B cell (primary cell): ENCODE measurements at regions not wholly inside any gene's neighbourhood (a gene's known extent, or its start where the extent isn't known, plus 50 kb on each side); places are given as distances from the start of the nearest gene placed in this dataset.

Source experiments
- ATAC-seq: fragments of 200-7000 bp; cut with Tn5 transposase; one replicate; pipeline ENCODE4 v1.10.0; 2021; ENCODE audit warnings: low read depth, mild to moderate bottlenecking, moderate number of reproducible peaks, moderate library complexity
- CTCF ChIA-PET: fragments of 350-600 bp; sonication (Branson Sonifier 250); formaldehyde crosslinking; loops from one replicate; lab custom pipeline; 2021; ENCODE audit warnings: antibody characterized with exemption, inconsistent platforms; lab: Charles Lee
- POLR2A ChIA-PET: fragments of 350-600 bp; sonication (Branson Sonifier 250); formaldehyde crosslinking; loops from one replicate; lab custom pipeline; 2021; ENCODE audit warnings: antibody characterized with exemption; lab: Charles Lee
- DNase-seq: peaks from one replicate; pipeline ENCODE4 v3.0.0; 2013
- H2AFZ ChIP-seq: 2 replicates; pipeline ENCODE4 v1.6.1; 2012; ENCODE audit warnings: mild to moderate bottlenecking, low read depth, low read length; ENCODE audit not compliant: insufficient read depth, poor library complexity, severe bottlenecking
- H3K27ac ChIP-seq, 2 donors: 1 replicate in 1 of 2; 2 replicates in 1 of 2; pipeline ENCODE4 v1.5.1; 2012 to 2013; ENCODE audit warnings: low read length in 2 of 2, mild to moderate bottlenecking in 2 of 2, moderate library complexity in 1 of 2
- H3K27me3 ChIP-seq, 4 experiments: fragments of 200-600 bp in 1 of 4; sonication (generic) in 1 of 4; replicated peaks in 1 of 4; 1 replicate in 2 of 4; 2 replicates in 2 of 4; pipeline versions ENCODE4 v1.6.1 to v1.7.0; 2013 to 2016; ENCODE audit warnings: low read length in 3 of 4, mild to moderate bottlenecking in 2 of 4, mixed read lengths in 1 of 4, moderate library complexity in 1 of 4; ENCODE audit not compliant: insufficient read depth in 4 of 4, control insufficient read depth in 3 of 4; ENCODE audit errors: control extremely low read depth in 1 of 4
- H3K36me3 ChIP-seq, 2 experiments: replicated peaks in 1 of 2; 1 replicate in 1 of 2; 2 replicates in 1 of 2; pipeline versions ENCODE4 v1.6.1 to v1.7.1; 2013; ENCODE audit warnings: low read length in 1 of 2; ENCODE audit not compliant: insufficient read depth in 2 of 2, control insufficient read depth in 1 of 2; ENCODE audit errors: control extremely low read depth in 1 of 2, extremely low read depth in 1 of 2
- H3K4me1 ChIP-seq, 2 donors: fragments of 200-600 bp in 1 of 2; sonication (generic) in 1 of 2; 1 replicate in 1 of 2; 2 replicates in 1 of 2; pipeline versions ENCODE4 v1.5.1 to v1.6.1; 2013 to 2017; ENCODE audit warnings: low read length in 2 of 2; ENCODE audit not compliant: control insufficient read depth in 2 of 2, insufficient read depth in 2 of 2
- H3K4me2 ChIP-seq: replicated peaks from 2 replicates; pipeline ENCODE3; 2012; ENCODE audit warnings: mild to moderate bottlenecking, low read depth, low read length; ENCODE audit not compliant: poor library complexity, severe bottlenecking
- H3K4me3 ChIP-seq, 5 experiments: fragments of 200-600 bp in 1 of 5; sonication (generic) in 1 of 5; 1 replicate in 3 of 5; 2 replicates in 2 of 5; pipeline versions ENCODE4 v1.5.1 to v1.7.0; 2011 to 2016; ENCODE audit warnings: low read length in 4 of 5, mild to moderate bottlenecking in 4 of 5, low read depth in 2 of 5, control low read depth in 1 of 5, moderate library complexity in 1 of 5; ENCODE audit not compliant: insufficient read depth in 1 of 5; ENCODE audit errors: control extremely low read depth in 1 of 5, extremely low read depth in 1 of 5
- H3K79me2 ChIP-seq: fragments of 200-600 bp; sonication (generic); one replicate; pipeline ENCODE4 v1.6.0; 2016; ENCODE audit warnings: low read length; ENCODE audit not compliant: control insufficient read depth, insufficient read depth
- H3K9ac ChIP-seq: fragments of 200-600 bp; sonication (generic); 2 replicates; pipeline ENCODE4 v1.6.1; 2017; ENCODE audit warnings: mild to moderate bottlenecking, low read length, moderate library complexity
- H3K9me3 ChIP-seq, 3 donors: one replicate each; pipeline versions ENCODE4 v1.6.1 to v1.7.1; 2013; ENCODE audit warnings: low read length in 2 of 3; ENCODE audit not compliant: control insufficient read depth in 2 of 3, insufficient read depth in 1 of 3; ENCODE audit errors: control extremely low read depth in 1 of 3
- H4K20me1 ChIP-seq: 2 replicates; pipeline ENCODE4 v1.6.0; 2012; ENCODE audit warnings: mild to moderate bottlenecking, low read length; ENCODE audit not compliant: insufficient read depth, control insufficient read depth, poor library complexity, severe bottlenecking
- H3K27ac Mint-ChIP-seq: one replicate; pipeline ENCODE4 v1.8.0; 2021; ENCODE audit warnings: mixed read lengths
- H3K27me3 Mint-ChIP-seq: one replicate; pipeline ENCODE4 v1.8.0; 2021; ENCODE audit warnings: mixed read lengths
- H3K4me1 Mint-ChIP-seq: one replicate; pipeline ENCODE4 v1.8.0; 2021; ENCODE audit warnings: mixed read lengths
- H3K4me3 Mint-ChIP-seq: one replicate; pipeline ENCODE4 v1.8.0; 2021; ENCODE audit warnings: mixed read lengths
- H3K9me3 Mint-ChIP-seq: one replicate; pipeline ENCODE4 v1.8.0; 2022; ENCODE audit warnings: mixed read lengths; ENCODE audit not compliant: insufficient read depth
- EZH2 ChIP-seq: IDR thresholded peaks from 2 replicates; pipeline ENCODE4 v1.6.1; 2012; ENCODE audit warnings: borderline replicate concordance, low read depth, mild to moderate bottlenecking, moderate library complexity, low read length; ENCODE audit not compliant: insufficient read depth, poor library complexity, severe bottlenecking
- WGBS: methylation state at CpG from one replicate; pipeline ENCODE4 v1.1.5; 2013; ENCODE audit warnings: missing lambda C conversion rate; ENCODE audit not compliant: insufficient coverage; 5-methylcytosine and 5-hydroxymethylcytosine counted together
- intact Hi-C: fragments of 100-400 bp; cut with micrococcal nuclease; formaldehyde crosslinking; loops from one replicate; pipeline ENCODE4 v1.10.0; 2022
- TF ChIP-seq, protein P1 (sequence below): fragments of 200-600 bp; IDR thresholded peaks from one replicate; pipeline ENCODE4 v1.8.0; 2022; ENCODE audit warnings: antibody characterized with exemption, mild to moderate bottlenecking

DNA sequence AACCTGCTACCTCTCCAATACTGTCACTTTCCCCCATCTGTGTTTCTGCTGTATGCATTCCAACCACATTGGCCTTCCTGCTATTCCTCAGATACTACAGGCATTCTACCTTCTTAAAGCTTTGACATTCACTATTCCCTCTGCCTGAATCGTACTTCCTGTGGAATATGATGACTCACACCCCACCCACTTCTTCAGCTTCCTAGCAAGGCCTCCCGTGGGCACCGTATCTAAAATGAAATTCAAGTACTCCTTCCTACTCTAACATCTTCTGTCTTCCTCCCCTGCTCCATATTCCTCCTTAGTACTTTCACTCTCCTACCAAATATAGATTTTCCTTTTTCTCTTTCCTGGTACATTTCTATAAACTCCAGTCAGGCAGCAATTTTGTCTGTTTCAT lies 710.4 kb downstream of the RNF144A start:
- WGBS, result 55% methylated on average over 3 of the region's 3 CpGs
- H3K79me2 ChIP-seq, result no peaks in the 10 kb centered on the region
- H3K9ac ChIP-seq, result no peak overlapping the region
- Mint-ChIP-seq H3K27ac (no peak overlapping the region), H3K9me3 (no peaks in the 10 kb centered on the region), H3K27me3 (no peaks in the 10 kb centered on the region), H3K4me3 (no peak overlapping the region), H3K4me1 (no peaks in the 10 kb centered on the region)
- no peak overlapping the region for H3K27ac ChIP-seq
- no peak overlapping the region for H3K4me2 ChIP-seq
- TF ChIP-seq, protein P1, sequence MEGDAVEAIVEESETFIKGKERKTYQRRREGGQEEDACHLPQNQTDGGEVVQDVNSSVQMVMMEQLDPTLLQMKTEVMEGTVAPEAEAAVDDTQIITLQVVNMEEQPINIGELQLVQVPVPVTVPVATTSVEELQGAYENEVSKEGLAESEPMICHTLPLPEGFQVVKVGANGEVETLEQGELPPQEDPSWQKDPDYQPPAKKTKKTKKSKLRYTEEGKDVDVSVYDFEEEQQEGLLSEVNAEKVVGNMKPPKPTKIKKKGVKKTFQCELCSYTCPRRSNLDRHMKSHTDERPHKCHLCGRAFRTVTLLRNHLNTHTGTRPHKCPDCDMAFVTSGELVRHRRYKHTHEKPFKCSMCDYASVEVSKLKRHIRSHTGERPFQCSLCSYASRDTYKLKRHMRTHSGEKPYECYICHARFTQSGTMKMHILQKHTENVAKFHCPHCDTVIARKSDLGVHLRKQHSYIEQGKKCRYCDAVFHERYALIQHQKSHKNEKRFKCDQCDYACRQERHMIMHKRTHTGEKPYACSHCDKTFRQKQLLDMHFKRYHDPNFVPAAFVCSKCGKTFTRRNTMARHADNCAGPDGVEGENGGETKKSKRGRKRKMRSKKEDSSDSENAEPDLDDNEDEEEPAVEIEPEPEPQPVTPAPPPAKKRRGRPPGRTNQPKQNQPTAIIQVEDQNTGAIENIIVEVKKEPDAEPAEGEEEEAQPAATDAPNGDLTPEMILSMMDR, result no peak
- no peak for TF ChIP-seq EZH2
- H3K27me3 ChIP-seq, result no peaks in the 10 kb centered on the region
- intact Hi-C loops, result no loop called here
- ATAC-seq, result no peak
- no peaks in the 10 kb centered on the region for H3K36me3 ChIP-seq
- H3K4me1 ChIP-seq, result peaks cover 19 to 21% of the 10 kb centered on the region in 2 donors
- H4K20me1 ChIP-seq, result no peaks in the 10 kb centered on the region
- no peak for DNase-seq
- ChIA-PET CTCF (no interaction called here), POLR2A (no interaction called here)
- no peaks in the 10 kb centered on the region for H3K9me3 ChIP-seq
- no peak overlapping the region for H2AFZ ChIP-seq
- no peak overlapping the region for H3K4me3 ChIP-seq

DNA sequence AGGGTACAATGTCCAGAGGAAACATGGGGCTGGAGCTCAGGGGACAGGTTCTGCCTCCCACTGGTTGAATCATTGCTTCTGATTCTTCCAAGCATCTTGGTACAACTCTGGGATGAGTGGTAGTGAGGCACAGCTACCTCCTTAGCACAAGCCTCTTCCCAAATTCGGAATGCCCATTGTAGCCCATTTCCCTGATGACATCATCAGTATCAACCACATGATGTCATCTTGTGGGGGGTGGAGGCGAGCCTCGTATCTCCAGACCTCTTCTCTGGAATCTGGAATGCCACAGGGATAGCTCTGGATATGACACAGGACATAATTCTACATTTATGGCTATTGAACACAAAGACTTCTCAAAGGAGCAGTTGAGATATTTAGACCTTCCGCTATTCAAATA lies 715.2 kb downstream of the RNF144A start:
- no peaks in the 10 kb centered on the region for H3K79me2 ChIP-seq
- TF ChIP-seq EZH2, result no peak
- TF ChIP-seq, protein P1, result no peak
- Mint-ChIP-seq H3K9me3 (no peaks in the 10 kb centered on the region), H3K4me3 (no peak overlapping the region), H3K27ac (no peak overlapping the region), H3K27me3 (peaks cover 1% of the 10 kb centered on the region), H3K4me1 (no peaks in the 10 kb centered on the region)
- no peak overlapping the region for H2AFZ ChIP-seq
- no peaks in the 10 kb centered on the region for H3K9me3 ChIP-seq
- ChIA-PET POLR2A (no interaction called here), CTCF (interaction anchor here (1.3 kb wide), 1 partner anchor 39 kb away, joined by 3 read pairs; no protein-coding TSS in a partner anchor)
- no CpG with 5 or more reads among the region's 4 CpGs for WGBS
- no peak overlapping the region for H3K27ac ChIP-seq
- intact Hi-C loops, result no loop called here
- H4K20me1 ChIP-seq, result no peaks in the 10 kb centered on the region
- no peaks in the 10 kb centered on the region for H3K27me3 ChIP-seq
- H3K9ac ChIP-seq, result no peak overlapping the region
- no peak overlapping the region for H3K4me2 ChIP-seq
- H3K4me1 ChIP-seq, result no peaks in the 10 kb centered on the region
- DNase-seq, result no peak
- no peaks in the 10 kb centered on the region for H3K36me3 ChIP-seq
- no peak overlapping the region for H3K4me3 ChIP-seq
- no peak for ATAC-seq
